Psoas muscle (tissue), 7 donors: ENCODE measurements at regions not wholly inside any gene's neighbourhood (a gene's known extent, or its start where the extent isn't known, plus 50 kb on each side); places are given as distances from the start of the nearest gene placed in this dataset.

Experiments used
- ATAC-seq, 4 donors: fragments of 200-7000 bp; cut with Tn5 transposase; one replicate each; pipeline ENCODE4 v1.9.1; 2020; ENCODE audit warnings: moderate library complexity in 3 of 4, mild to moderate bottlenecking in 2 of 4
- DNase-seq, 2 donors: peaks; one replicate each; pipeline ENCODE4 v3.0.0-alpha.2; 2020
- H3K27ac ChIP-seq: fragments of 200-600 bp; one replicate; pipeline ENCODE4 v1.8.0; 2022
- H3K27me3 ChIP-seq, 3 donors: fragments of 200-600 bp in 1 of 3; one replicate each; pipeline versions ENCODE4 v1.6.1 to v1.8.0; 2013 to 2022; ENCODE audit warnings: low read length in 2 of 3, mild to moderate bottlenecking in 2 of 3, moderate library complexity in 1 of 3; ENCODE audit not compliant: insufficient read depth in 3 of 3
- H3K36me3 ChIP-seq, 2 donors: fragments of 200-600 bp in 1 of 2; one replicate each; pipeline versions ENCODE4 v1.6.1 to v1.8.0; 2013 to 2022; ENCODE audit warnings: low read depth in 1 of 2, mild to moderate bottlenecking in 1 of 2, moderate library complexity in 1 of 2; ENCODE audit not compliant: insufficient read depth in 1 of 2
- H3K4me1 ChIP-seq: fragments of 200-600 bp; one replicate; pipeline ENCODE4 v1.8.0; 2022
- H3K4me3 ChIP-seq: fragments of 200-600 bp; one replicate; pipeline ENCODE4 v1.8.0; 2022; ENCODE audit warnings: mild to moderate bottlenecking
- H3K9me3 ChIP-seq: fragments of 200-600 bp; one replicate; pipeline ENCODE4 v1.8.0; 2022
- CTCF ChIP-seq: fragments of 200-600 bp; IDR thresholded peaks from one replicate; pipeline ENCODE4 v1.8.0; 2022; ENCODE audit warnings: antibody characterized with exemption
- WGBS, 3 donors: extraction: QIAGEN DNeasy Blood & Tissue Kit; methylation state at CpG; one replicate each; pipeline versions ENCODE4 v1.1.6 to v1.1.7; 2013; 5-methylcytosine and 5-hydroxymethylcytosine counted together
- intact Hi-C, 2 donors: fragments of 100-400 bp; cut with DNase I; formaldehyde crosslinking; loops; one replicate each; pipeline versions ENCODE4 v1.11.0 to v1.14.2; 2022
- donor health status: healthy with polysubstance abuse.
- donor health status: DM: no; HTN: no; CAD: no; lungs with moderate emphysema.
- donor health status: Bipolar disorder and iron deficiency.
- donor health status: healthy.
- donor health status: DM: yes; HTN: yes; CAD: no.
- donor health status: DM: no; HTN: no; CAD: no.
- donor health status: DM: yes; HTN: yes; CAD: no.

GRCh38 chr6:147001621-147002020, 202.6 kb upstream of the STXBP5 start:
- ATAC-seq (no peak), DNase-seq (no peak)
- H3K27ac ChIP-seq: no peak overlapping the region
- H3K27me3 ChIP-seq: no peaks in the 10 kb centered on the region
- TF ChIP-seq CTCF: no peak
- no peaks in the 10 kb centered on the region for H3K4me1 ChIP-seq
- H3K36me3 ChIP-seq: no peaks in the 10 kb centered on the region
- intact Hi-C loops: no loop called here
- no peaks in the 10 kb centered on the region for H3K9me3 ChIP-seq
- H3K4me3 ChIP-seq: no peak overlapping the region
- 34 to 48% (median 39%) methylated on average over 1 of the region's 1 CpG for WGBS, 3 donors

- Histone ChIP-seq H3K4me3 (no peak overlapping the region), H3K4me1 (no peaks in the 10 kb centered on the region), H3K36me3 (no peaks in the 10 kb centered on the region), H3K27me3 (no peaks in the 10 kb centered on the region), H3K9me3 (no peaks in the 10 kb centered on the region), H3K27ac (no peak overlapping the region)
- intact Hi-C loops: no loop called here
- no peak for TF ChIP-seq CTCF
- DNase-seq (no peak), ATAC-seq (no peak)
These were observed 201.0 kb upstream of the STXBP5 start for GRCh38 chr6:147003186-147003585.

GRCh38 chr6:147005499-147005898, 198.7 kb upstream of the STXBP5 start:
- Histone ChIP-seq H3K4me3 (no peak overlapping the region), H3K9me3 (no peaks in the 10 kb centered on the region), H3K4me1 (no peaks in the 10 kb centered on the region), H3K27ac (no peak overlapping the region), H3K27me3 (no peaks in the 10 kb centered on the region), H3K36me3 (no peaks in the 10 kb centered on the region)
- no peak for ATAC-seq
- DNase-seq: no peak
- intact Hi-C loops: no loop called here
- no peak for TF ChIP-seq CTCF

- Histone ChIP-seq H3K4me1 (no peaks in the 10 kb centered on the region), H3K36me3 (no peaks in the 10 kb centered on the region), H3K4me3 (no peak overlapping the region), H3K9me3 (no peaks in the 10 kb centered on the region), H3K27me3 (no peaks in the 10 kb centered on the region), H3K27ac (no peak overlapping the region)
- DNase-seq (no peak), ATAC-seq (no peak)
- intact Hi-C loops: no loop called here
- no peak for TF ChIP-seq CTCF
These were observed 196.8 kb upstream of the STXBP5 start for GRCh38 chr6:147007441-147007840.

- intact Hi-C loops: no loop called here
- no peaks in the 10 kb centered on the region for H3K27me3 ChIP-seq
- no peaks in the 10 kb centered on the region for H3K9me3 ChIP-seq
- H3K4me1 ChIP-seq: no peaks in the 10 kb centered on the region
- H3K36me3 ChIP-seq: no peaks in the 10 kb centered on the region
- no peak for ATAC-seq
- H3K27ac ChIP-seq: no peak overlapping the region
- no peak for TF ChIP-seq CTCF
- 87 to 96% (median 87%) methylated on average over 2 of the region's 2 CpGs for WGBS, 3 donors
- DNase-seq: no peak
- H3K4me3 ChIP-seq: no peak overlapping the region
These were observed 194.9 kb upstream of the STXBP5 start for GRCh38 chr6:147009358-147009757.
